GM18868 (cell line): ENCODE measurements at regions not wholly inside any gene's neighbourhood (a gene's known extent, or its start where the extent isn't known, plus 50 kb on each side); places are given as distances from the start of the nearest gene placed in this dataset.

Experiments
- ATAC-seq: cut with Tn5 transposase; IDR thresholded peaks from one replicate; pipeline ENCODE4 v1.9.1; 2021; ENCODE audit warnings: mild to moderate bottlenecking, moderate library complexity; ENCODE audit not compliant: unreplicated experiment

GRCh38 chr2:19140463-19141208, 217.8 kb downstream of the OSR1 start:
- no peak for ATAC-seq

- ATAC-seq, result no peak
These were observed 219.0 kb downstream of the OSR1 start for GRCh38 chr2:19139386-19139785.

GRCh38 chr2:19138264-19138825, 220.1 kb downstream of the OSR1 start:
- no peak for ATAC-seq

- no peak for ATAC-seq
These were observed 221.0 kb downstream of the OSR1 start for GRCh38 chr2:19137433-19137832.

- ATAC-seq, result no peak
These were observed 225.5 kb downstream of the OSR1 start for GRCh38 chr2:19132967-19133366.

DNA sequence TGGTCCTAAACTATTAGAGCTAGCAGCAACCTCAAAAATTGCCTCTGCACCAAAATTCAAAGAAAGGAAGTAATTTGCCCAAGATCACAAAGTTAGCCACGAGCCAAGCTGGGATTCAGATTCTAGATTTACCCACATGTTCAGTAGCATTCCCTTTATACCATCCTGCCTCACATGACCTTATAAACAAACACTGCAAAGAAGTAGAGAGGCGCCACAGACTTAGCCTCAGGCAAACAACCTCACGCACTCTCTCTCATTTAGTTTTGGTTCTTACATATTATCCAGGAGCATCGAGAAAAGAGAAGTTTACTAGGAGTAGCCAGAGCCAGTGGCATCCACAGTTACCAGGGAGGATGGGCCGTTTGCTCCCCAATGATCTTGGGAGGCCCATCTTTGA, 226.6 kb downstream of the OSR1 start:
- no peak for ATAC-seq

- ATAC-seq, result no peak
These were observed 230.3 kb downstream of the OSR1 start for GRCh38 chr2:19128148-19128547.

DNA sequence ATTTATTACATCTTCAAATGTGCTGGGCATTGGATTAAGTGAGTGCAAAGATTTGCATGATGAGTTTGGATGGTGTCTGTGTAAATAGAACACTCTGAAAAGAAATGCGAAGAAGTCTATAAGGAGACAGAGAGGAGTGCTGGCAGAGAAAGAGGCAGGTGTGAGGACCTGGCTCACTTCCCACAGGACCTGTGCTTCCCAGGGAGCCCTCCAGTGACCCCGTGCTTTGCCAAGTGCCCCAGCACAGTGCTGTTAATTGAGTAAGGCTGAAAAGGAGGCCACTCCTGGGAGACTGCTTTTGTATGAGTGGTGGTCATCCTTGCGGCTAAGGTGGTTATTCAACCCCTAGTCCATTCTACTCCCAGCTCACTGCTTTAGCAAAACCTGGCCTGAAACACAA, 230.8 kb downstream of the OSR1 start:
- no peak for ATAC-seq

GRCh38 chr2:19125901-19126680, 232.3 kb downstream of the OSR1 start:
- ATAC-seq, result no peak

DNA sequence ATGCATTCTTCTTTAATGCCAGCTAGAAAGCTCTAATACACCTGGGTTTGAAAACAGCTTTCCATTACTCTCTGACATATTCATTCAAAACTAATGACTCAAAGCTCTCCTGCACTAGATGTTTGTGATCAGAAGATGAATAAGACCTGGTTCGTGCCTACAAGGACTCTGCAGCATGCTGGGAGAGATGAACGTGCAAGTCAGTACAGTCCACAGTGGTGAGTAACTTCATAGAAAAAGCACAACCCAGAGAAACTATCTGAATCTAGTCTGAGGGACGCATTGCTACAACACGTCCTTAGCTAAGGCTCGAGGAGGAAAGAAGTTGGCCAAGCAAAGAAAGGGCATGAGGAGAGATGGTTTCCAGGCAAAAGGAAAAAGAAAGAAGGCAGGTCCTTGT, 234.3 kb downstream of the OSR1 start:
- ATAC-seq, result no peak

- ATAC-seq, result no peak
These were observed 234.9 kb downstream of the OSR1 start for GRCh38 chr2:19123556-19123955.

GRCh38 chr2:19122220-19122619, 236.2 kb downstream of the OSR1 start:
- ATAC-seq, result no peak

DNA sequence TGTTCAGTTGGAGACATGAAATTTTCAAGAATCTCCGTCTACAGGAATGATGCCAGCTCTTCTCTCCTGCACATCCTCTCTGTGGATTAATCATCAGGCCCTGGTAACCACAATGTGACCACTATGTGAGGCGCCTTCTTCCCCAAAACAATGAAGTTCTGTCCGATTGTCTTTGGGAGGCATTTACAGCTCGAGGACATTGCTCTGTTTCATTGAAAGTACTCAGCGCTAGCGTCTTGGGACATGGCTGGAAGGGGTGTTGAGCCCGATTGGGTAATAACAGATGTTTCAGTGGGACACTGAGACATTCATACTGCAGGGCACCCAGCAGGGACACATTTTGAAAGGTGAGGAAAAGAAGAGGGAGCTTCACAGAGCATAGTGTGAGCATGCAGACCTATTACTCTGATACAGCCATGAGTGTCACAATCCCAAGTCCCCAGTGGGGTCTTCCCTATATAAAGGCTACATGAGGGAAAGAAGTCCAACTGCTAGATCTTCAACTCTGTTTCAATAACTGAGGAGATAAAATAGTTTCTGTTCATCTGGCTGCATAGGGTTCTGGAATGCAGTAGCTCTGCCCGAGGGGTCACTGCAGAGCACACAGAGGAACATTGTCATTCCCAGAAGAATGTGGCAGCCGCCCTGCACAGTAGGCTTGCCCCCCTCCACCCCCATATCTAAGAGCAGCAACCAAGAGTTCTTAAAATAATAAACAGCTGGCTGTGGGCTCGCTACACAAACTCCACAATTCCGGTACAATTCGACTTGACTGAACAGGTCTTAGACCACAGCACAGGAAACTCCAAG, 237.3 kb downstream of the OSR1 start:
- no peak for ATAC-seq

GRCh38 chr2:19120181-19120580, 238.2 kb downstream of the OSR1 start:
- no peak for ATAC-seq

- no peak for ATAC-seq
These were observed 239.0 kb downstream of the OSR1 start for GRCh38 chr2:19119326-19120001.

DNA sequence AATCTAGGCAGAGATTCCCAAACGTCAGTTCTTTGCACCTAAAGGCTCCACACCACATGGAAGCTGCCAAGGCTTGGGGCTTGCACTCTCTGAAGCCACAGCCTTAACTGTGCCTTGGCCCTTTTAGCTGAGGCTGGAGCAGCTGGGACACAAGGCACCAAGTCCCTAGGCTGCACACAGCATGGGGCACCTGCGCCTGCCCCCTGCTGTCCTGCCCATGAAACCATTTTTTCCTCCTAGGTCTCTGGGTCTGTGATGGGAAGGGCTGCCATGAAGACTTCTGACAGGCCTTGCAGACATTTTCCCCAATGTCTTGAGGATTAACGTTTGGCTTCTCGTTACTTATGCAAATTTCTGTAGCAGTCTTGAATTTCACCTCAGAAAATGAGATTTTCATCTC, 241.5 kb downstream of the OSR1 start:
- no peak for ATAC-seq

- no peak for ATAC-seq
These were observed 243.6 kb downstream of the OSR1 start for GRCh38 chr2:19114754-19115231.

- no peak for ATAC-seq
These were observed 244.3 kb downstream of the OSR1 start for GRCh38 chr2:19114126-19114525.

- no peak for ATAC-seq
These were observed 247.1 kb downstream of the OSR1 start for GRCh38 chr2:19111354-19111753.

DNA sequence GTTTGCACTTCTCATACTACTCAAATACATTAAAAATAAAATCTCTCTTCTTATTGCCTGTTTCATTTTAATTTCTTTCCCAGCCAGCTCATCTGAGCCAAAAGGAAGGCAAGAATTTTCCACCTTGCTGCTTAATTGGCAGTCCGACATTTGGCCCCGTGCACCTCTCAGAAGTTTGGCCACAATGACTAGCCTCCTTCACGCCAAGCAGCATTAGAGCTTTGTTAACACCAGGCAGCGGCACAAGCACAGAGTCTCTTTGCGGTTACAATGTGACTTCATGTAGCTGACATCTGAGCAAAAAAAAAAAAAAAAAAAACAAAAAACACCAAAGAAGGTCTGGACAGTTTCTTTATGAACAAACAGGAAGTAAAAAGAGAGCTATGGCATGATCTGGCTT, 248.9 kb downstream of the OSR1 start:
- no peak for ATAC-seq

DNA sequence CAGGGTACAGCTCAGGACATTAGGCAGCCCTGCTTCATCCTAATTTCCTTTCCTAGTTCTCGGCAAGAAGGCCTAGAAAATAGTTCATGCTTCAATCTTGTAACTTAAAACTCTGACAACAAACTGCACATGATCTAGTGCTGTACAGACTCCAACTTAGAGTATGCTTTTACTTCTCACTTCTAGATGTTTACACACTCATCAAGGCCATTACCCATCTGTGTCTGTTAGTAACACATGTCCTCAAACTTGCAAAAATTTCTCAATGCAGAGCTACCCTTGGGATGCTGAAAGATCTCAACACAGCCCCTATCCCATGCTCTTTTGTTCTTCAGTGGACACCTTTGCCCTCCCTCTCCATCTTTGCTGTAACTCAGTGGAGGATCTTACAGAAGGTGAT, 252.0 kb downstream of the OSR1 start:
- no peak for ATAC-seq
